ENCODE measurements at regions not wholly inside any gene's neighbourhood (a gene's known extent, or its start where the extent isn't known, plus 50 kb on each side); places are given as distances from the start of the nearest gene placed in this dataset.

DNA sequence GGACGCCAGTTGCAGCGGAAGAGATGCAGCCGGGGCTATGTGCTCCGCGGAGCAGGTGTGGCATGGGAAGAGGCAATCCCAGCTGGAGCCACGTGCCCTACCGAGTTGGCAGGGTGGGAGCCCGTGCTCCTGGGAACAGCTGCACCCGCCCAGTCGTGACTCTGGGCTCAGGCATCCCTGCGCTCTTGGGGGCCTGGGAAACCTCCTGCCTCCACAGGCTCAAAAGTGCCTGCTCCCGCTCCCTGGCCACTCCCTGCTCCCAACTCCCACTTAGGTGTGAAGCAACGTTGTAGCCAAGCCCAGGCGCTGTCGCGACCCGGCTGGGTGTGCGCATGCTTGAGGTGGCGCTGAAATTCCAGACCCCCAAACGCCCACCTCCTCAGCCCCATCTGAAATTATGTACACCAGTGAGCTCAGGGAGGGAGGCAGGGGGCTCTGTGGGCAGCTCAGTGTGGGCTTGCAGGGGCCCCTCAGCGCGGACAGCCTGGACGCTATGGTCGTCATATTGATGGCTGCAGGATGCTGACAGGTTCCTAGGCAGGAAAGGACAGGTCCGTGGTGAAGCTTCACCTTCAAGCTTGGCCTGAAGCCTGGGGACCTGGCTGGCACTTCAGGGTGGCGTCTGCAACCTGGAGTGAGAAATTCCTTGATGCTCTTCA is 429.9 kb downstream of the SLITRK1 start:
- TF ChIP-seq, protein P1, sequence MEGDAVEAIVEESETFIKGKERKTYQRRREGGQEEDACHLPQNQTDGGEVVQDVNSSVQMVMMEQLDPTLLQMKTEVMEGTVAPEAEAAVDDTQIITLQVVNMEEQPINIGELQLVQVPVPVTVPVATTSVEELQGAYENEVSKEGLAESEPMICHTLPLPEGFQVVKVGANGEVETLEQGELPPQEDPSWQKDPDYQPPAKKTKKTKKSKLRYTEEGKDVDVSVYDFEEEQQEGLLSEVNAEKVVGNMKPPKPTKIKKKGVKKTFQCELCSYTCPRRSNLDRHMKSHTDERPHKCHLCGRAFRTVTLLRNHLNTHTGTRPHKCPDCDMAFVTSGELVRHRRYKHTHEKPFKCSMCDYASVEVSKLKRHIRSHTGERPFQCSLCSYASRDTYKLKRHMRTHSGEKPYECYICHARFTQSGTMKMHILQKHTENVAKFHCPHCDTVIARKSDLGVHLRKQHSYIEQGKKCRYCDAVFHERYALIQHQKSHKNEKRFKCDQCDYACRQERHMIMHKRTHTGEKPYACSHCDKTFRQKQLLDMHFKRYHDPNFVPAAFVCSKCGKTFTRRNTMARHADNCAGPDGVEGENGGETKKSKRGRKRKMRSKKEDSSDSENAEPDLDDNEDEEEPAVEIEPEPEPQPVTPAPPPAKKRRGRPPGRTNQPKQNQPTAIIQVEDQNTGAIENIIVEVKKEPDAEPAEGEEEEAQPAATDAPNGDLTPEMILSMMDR (tag by site-specific recombination; IDR thresholded peaks at IDR 0.05), result no peak
- TF ChIP-seq, protein P2, sequence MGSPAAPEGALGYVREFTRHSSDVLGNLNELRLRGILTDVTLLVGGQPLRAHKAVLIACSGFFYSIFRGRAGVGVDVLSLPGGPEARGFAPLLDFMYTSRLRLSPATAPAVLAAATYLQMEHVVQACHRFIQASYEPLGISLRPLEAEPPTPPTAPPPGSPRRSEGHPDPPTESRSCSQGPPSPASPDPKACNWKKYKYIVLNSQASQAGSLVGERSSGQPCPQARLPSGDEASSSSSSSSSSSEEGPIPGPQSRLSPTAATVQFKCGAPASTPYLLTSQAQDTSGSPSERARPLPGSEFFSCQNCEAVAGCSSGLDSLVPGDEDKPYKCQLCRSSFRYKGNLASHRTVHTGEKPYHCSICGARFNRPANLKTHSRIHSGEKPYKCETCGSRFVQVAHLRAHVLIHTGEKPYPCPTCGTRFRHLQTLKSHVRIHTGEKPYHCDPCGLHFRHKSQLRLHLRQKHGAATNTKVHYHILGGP (tag by site-specific recombination; IDR thresholded peaks at IDR 0.05), result no peak
- TF ChIP-seq ZNF600 (tag by site-specific recombination; IDR thresholded peaks at IDR 0.05) (no peak), ZNF433 (tag by site-specific recombination; IDR thresholded peaks at IDR 0.05; ENCODE audit: low read depth) (no peak), ZNF626 (tag by site-specific recombination; IDR thresholded peaks at IDR 0.05) (no peak), TCF7L2 (IDR thresholded peaks at IDR 0.05; ENCODE audit: borderline replicate concordance, low read depth, low read length) (no peak), YY1 (tag by site-specific recombination; IDR thresholded peaks at IDR 0.05) (no peak), ZNF274 (IDR thresholded peaks at IDR 0.05; ENCODE audit: low read length) (no peak), ZNF274 (tag by site-specific recombination; IDR thresholded peaks at IDR 0.05; ENCODE audit: borderline replicate concordance) (no peak), OSR2 (tag by site-specific recombination; IDR thresholded peaks at IDR 0.05) (no peak), ZNF324 (tag by site-specific recombination; IDR thresholded peaks at IDR 0.05) (no peak), ZNF596 (tag by site-specific recombination; IDR thresholded peaks at IDR 0.05) (no peak)
- TF ChIP-seq, protein P3, sequence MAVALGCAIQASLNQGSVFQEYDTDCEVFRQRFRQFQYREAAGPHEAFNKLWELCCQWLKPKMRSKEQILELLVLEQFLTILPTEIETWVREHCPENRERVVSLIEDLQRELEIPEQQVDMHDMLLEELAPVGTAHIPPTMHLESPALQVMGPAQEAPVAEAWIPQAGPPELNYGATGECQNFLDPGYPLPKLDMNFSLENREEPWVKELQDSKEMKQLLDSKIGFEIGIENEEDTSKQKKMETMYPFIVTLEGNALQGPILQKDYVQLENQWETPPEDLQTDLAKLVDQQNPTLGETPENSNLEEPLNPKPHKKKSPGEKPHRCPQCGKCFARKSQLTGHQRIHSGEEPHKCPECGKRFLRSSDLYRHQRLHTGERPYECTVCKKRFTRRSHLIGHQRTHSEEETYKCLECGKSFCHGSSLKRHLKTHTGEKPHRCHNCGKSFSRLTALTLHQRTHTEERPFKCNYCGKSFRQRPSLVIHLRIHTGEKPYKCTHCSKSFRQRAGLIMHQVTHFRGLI (tag by site-specific recombination; IDR thresholded peaks at IDR 0.05), result no peak
- TF ChIP-seq, protein P4, sequence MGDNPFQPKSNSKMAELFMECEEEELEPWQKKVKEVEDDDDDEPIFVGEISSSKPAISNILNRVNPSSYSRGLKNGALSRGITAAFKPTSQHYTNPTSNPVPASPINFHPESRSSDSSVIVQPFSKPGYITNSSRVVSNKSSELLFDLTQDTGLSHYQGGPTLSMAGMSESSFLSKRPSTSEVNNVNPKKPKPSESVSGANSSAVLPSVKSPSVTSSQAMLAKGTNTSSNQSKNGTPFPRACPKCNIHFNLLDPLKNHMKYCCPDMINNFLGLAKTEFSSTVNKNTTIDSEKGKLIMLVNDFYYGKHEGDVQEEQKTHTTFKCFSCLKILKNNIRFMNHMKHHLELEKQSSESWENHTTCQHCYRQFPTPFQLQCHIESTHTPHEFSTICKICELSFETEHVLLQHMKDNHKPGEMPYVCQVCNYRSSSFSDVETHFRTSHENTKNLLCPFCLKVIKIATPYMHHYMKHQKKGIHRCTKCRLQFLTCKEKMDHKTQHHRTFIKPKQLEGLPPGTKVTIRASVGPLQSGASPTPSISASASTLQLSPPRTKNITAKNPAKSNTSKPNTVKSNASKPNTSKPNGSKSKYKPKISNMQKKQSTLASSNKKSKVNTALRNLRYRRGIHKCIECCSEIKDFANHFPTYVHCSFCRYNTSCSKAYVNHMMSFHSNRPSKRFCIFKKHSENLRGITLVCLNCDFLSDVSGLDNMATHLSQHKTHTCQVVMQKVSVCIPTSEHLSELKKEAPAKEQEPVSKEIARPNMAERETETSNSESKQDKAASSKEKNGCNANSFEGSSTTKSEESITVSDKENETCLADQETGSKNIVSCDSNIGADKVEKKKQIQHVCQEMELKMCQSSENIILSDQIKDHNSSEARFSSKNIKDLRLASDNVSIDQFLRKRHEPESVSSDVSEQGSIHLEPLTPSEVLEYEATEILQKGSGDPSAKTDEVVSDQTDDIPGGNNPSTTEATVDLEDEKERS (tag by site-specific recombination; IDR thresholded peaks at IDR 0.05), result no peak
